8988T (cell line): ENCODE measurements at regions not wholly inside any gene's neighbourhood (a gene's known extent, or its start where the extent isn't known, plus 50 kb on each side); places are given as distances from the start of the nearest gene placed in this dataset.
"Not testable (repeated sequence)": the region's sequence is repeated elsewhere in the genome, so short reads cannot be mapped to it uniquely, and the experiment has no call there.

Source experiments
- DNase-seq: peaks from one replicate; pipeline ENCODE4 v3.0.0; 2011

- no peak for DNase-seq
Observed at GRCh38 chr10:65618126-65618525, 1307.7 kb upstream of the LRRTM3 start.

GRCh38 chr10:65620404-65621048 is 1305.3 kb upstream of the LRRTM3 start:
- no peak for DNase-seq

- no peak for DNase-seq
Observed at GRCh38 chr10:65622608-65623007, 1303.2 kb upstream of the LRRTM3 start.

- no peak for DNase-seq
Observed at GRCh38 chr10:65628493-65629139, 1297.2 kb upstream of the LRRTM3 start.

- no peak for DNase-seq
Observed at GRCh38 chr10:65660006-65660405, 1265.8 kb upstream of the LRRTM3 start.

- DNase-seq: no peak
Observed at GRCh38 chr10:65670087-65670486, 1255.7 kb upstream of the LRRTM3 start.

GRCh38 chr10:65670596-65670995 is 1255.2 kb upstream of the LRRTM3 start:
- not testable (repeated sequence) for DNase-seq

GRCh38 chr10:65675236-65675635 is 1250.6 kb upstream of the LRRTM3 start:
- no peak for DNase-seq

GRCh38 chr10:65684896-65685295 is 1240.9 kb upstream of the LRRTM3 start:
- DNase-seq: no peak

GRCh38 chr10:65701168-65701776 is 1224.6 kb upstream of the LRRTM3 start:
- no peak for DNase-seq

GRCh38 chr10:65708057-65708456 is 1217.8 kb upstream of the LRRTM3 start:
- no peak for DNase-seq

- DNase-seq: no peak
Observed at GRCh38 chr10:65710306-65710705, 1215.5 kb upstream of the LRRTM3 start.

GRCh38 chr10:65719790-65720189 is 1206.0 kb upstream of the LRRTM3 start:
- no peak for DNase-seq

- no peak for DNase-seq
Observed at GRCh38 chr10:65720901-65721300, 1204.9 kb upstream of the LRRTM3 start.

- no peak for DNase-seq
Observed at GRCh38 chr10:65723525-65723924, 1202.3 kb upstream of the LRRTM3 start.

- no peak for DNase-seq
Observed at GRCh38 chr10:65735382-65735781, 1190.5 kb upstream of the LRRTM3 start.

- DNase-seq: no peak
Observed at GRCh38 chr10:65742906-65743305, 1182.9 kb upstream of the LRRTM3 start.

GRCh38 chr10:65751218-65751617 is 1174.6 kb upstream of the LRRTM3 start:
- no peak for DNase-seq

- DNase-seq: no peak
Observed at GRCh38 chr10:65751896-65752295, 1173.9 kb upstream of the LRRTM3 start.

GRCh38 chr10:65753532-65753931 is 1172.3 kb upstream of the LRRTM3 start:
- no peak for DNase-seq

GRCh38 chr10:65754112-65754511 is 1171.7 kb upstream of the LRRTM3 start:
- DNase-seq: no peak

- no peak for DNase-seq
Observed at GRCh38 chr10:65762311-65762710, 1163.5 kb upstream of the LRRTM3 start.

GRCh38 chr10:65765006-65765541 is 1160.8 kb upstream of the LRRTM3 start:
- no peak for DNase-seq

- DNase-seq: no peak
Observed at GRCh38 chr10:65769828-65770227, 1156.0 kb upstream of the LRRTM3 start.
